OCI-LY3 (cell line): ENCODE measurements at regions not wholly inside any gene's neighbourhood (a gene's known extent, or its start where the extent isn't known, plus 50 kb on each side); places are given as distances from the start of the nearest gene placed in this dataset.

Source experiments
- CTCF ChIP-seq: fragments of 200-600, 300-600 bp; sonication (generic); IDR thresholded peaks from 2 replicates; pipeline ENCODE4 v1.5.1; 2014; ENCODE audit warnings: antibody characterized with exemption, low read length, low read depth
- EZH2phosphoT487 ChIP-seq: fragments of 200-600 bp; shearing (Covaris generic); IDR thresholded peaks from 2 replicates; pipeline ENCODE4 v1.6.1; 2018; ENCODE audit warnings: antibody characterized with exemption, mixed run types, low read depth

- TF ChIP-seq CTCF, result no peak
- TF ChIP-seq EZH2phosphoT487, result no peak
These were observed 357.1 kb upstream of the PRR16 start for GRCh38 chr5:120106912-120107525.
